NCI-H2196 (cell line): ENCODE measurements at regions not wholly inside any gene's neighbourhood (a gene's known extent, or its start where the extent isn't known, plus 50 kb on each side); places are given as distances from the start of the nearest gene placed in this dataset.

ENCODE experiments used
- DNase-seq: peaks from one replicate; lab custom pipeline; 2025; ENCODE audit not compliant: unreplicated experiment; lab: John Stamatoyannopoulos, UW

- DNase-seq, result no peak
Measured at GRCh38 chr10:61841338-61841875, 60.1 kb upstream of the ARID5B start.

GRCh38 chr10:61842755-61843497, 58.6 kb upstream of the ARID5B start:
- no peak for DNase-seq

GRCh38 chr10:61844116-61844822, 57.2 kb upstream of the ARID5B start:
- no peak for DNase-seq

- DNase-seq, result no peak
Measured at GRCh38 chr10:61845196-61845949, 56.1 kb upstream of the ARID5B start.

- no peak for DNase-seq
Measured at GRCh38 chr10:61845950-61846268, 55.6 kb upstream of the ARID5B start.

GRCh38 chr10:61846370-61847031, 55.0 kb upstream of the ARID5B start:
- DNase-seq, result no peak

- no peak for DNase-seq
Measured at GRCh38 chr10:61847087-61847486, 54.4 kb upstream of the ARID5B start.

- no peak for DNase-seq
Measured at GRCh38 chr10:61847640-61848039, 53.9 kb upstream of the ARID5B start.

- DNase-seq, result no peak
Measured at GRCh38 chr10:61850376-61850775, 51.1 kb upstream of the ARID5B start.
